ENCODE measurements at regions not wholly inside any gene's neighbourhood (a gene's known extent, or its start where the extent isn't known, plus 50 kb on each side); places are given as distances from the start of the nearest gene placed in this dataset.
"Not testable (repeated sequence)": the region's sequence is repeated elsewhere in the genome, so short reads cannot be mapped to it uniquely, and the experiment has no call there.

DNA sequence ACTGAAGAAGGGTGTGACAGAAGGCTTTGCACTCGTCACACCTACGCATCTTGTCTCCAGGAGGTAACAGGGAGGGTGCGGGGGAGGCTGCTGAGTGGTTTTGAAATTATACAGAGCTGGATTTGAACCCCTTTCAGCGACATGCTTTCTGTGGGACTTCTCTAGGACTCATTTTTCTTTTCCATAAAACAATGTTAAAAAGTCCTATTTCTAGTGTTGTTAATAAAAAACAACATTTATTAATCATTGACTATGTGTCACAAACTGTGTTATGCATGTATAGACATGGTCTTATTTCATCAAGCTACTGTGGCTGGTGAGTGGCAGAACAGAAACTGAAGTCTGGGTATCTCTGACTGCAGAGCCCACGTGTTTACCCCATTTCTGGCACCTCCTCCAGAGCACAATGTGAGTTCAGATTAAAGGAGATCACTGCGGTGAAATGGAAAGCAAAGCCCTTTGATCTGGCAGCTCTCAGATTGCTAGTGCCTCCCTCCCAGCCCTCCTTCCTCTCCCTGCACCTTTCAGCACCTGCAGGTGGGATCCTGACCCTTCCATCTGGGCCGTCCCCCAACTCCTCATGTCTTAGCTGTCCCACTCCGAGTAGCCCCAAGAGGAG is 315.5 kb upstream of the MYT1L start:
- ChIA-PET POLR2A (interaction anchor here (0.6 to 2.4 kb wide), 7 partner anchors 9 to 109 kb away, joined by 3 to 35 read pairs (median 3); no protein-coding TSS in a partner anchor), CTCF (no interaction called here)
- DNase-seq (peak in 13 of 14 experiments; percentile 8 to 80 (median 46)), ATAC-seq (ENCODE audit: poor library complexity) (peak; percentile 91)
- Histone ChIP-seq H3K27ac (ENCODE audit: low read depth in 1 of 2, low read length in 2 of 2) (peak overlapping the region in 1 of 2 donors; percentile 50), H3K4me3 (ENCODE audit: low read length) (peak overlapping the region; percentile 22), H3K36me3 (ENCODE audit: insufficient read depth, low read length) (no peaks in the 10 kb centered on the region), H3K9me3 (ENCODE audit: control insufficient read depth in 1 of 2, insufficient read depth in 1 of 2, low read length in 2 of 2) (peaks cover 0 to 5% of the 10 kb centered on the region in 2 experiments), H3K27me3 (ENCODE audit: control insufficient read depth in 1 of 2, insufficient read depth in 2 of 2, low read length in 2 of 2) (no peaks in the 10 kb centered on the region), H3K4me1 (ENCODE audit: insufficient read depth, low read length) (peaks cover 32% of the 10 kb centered on the region)
- intact Hi-C loops (cut with DNase I, micrococcal nuclease), result loop anchor here (1.0 to 2.0 kb wide), 3 partner anchors 33 to 40 kb away; no protein-coding TSS in a partner anchor
- no peaks in the 10 kb centered on the region for H3K36me3 Mint-ChIP-seq (ENCODE audit: low read depth)
- H3K27ac Mint-ChIP-seq, result peak overlapping the region; percentile 99
- peaks cover 43% of the 10 kb centered on the region for H3K4me1 Mint-ChIP-seq (ENCODE audit: low read depth)
- H3K4me3 Mint-ChIP-seq, result peak overlapping the region; percentile 83
- TF ChIP-seq, protein P1, sequence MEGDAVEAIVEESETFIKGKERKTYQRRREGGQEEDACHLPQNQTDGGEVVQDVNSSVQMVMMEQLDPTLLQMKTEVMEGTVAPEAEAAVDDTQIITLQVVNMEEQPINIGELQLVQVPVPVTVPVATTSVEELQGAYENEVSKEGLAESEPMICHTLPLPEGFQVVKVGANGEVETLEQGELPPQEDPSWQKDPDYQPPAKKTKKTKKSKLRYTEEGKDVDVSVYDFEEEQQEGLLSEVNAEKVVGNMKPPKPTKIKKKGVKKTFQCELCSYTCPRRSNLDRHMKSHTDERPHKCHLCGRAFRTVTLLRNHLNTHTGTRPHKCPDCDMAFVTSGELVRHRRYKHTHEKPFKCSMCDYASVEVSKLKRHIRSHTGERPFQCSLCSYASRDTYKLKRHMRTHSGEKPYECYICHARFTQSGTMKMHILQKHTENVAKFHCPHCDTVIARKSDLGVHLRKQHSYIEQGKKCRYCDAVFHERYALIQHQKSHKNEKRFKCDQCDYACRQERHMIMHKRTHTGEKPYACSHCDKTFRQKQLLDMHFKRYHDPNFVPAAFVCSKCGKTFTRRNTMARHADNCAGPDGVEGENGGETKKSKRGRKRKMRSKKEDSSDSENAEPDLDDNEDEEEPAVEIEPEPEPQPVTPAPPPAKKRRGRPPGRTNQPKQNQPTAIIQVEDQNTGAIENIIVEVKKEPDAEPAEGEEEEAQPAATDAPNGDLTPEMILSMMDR (IDR thresholded peaks at IDR 0.05), result no peak
- no peaks in the 10 kb centered on the region for H3K9me3 Mint-ChIP-seq
- no peaks in the 10 kb centered on the region for H3K27me3 Mint-ChIP-seq

DNA sequence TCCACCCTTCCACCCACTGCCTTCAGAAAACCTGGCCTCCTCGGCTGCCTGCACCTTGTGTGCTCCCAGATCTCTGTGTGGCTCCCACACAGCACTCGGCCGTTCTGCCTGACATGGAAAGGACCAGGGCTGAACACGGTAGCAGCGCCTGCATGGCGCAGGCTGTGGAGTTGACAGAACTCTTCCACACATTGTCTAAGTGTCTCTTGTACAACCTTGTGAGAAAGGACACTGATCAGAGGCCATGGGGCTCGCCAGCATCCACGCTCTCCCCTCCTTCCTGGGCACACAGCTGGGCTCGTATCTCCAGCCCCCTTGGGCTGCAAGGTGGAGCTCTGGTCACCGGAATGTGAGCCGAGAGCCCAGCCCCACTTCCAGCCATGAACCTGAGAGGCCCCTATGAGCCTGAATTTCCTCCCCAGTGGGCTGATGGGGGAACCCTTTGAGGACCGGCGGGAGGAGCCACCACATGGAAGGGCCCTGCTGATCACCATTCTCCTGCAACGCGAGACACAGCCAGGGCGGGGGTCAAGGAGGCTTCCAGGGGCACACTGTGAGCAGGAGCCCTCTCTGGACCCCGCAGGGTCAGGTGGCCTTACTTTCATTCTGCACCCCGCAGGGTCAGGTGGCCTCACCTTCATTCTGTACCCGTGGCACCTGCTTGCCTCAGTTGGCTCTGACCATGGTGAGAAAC is 314.2 kb upstream of the MYT1L start:
- H3K27ac ChIP-seq (ENCODE audit: low read depth in 1 of 2, low read length in 2 of 2), result peak overlapping the region; percentile 50 to 61
- no peak overlapping the region for H3K4me3 Mint-ChIP-seq
- ATAC-seq (ENCODE audit: poor library complexity) (no peak), DNase-seq (peak in 1 of 14 experiments; percentile 5)
- ChIA-PET CTCF (no interaction called here), POLR2A (interaction anchor here (2.4 kb wide), 1 partner anchor 31 kb away, joined by 35 read pairs; no protein-coding TSS in a partner anchor)
- H3K4me3 ChIP-seq (ENCODE audit: low read length), result no peak overlapping the region
- no peaks in the 10 kb centered on the region for H3K27me3 ChIP-seq (ENCODE audit: control insufficient read depth in 1 of 2, insufficient read depth in 2 of 2, low read length in 2 of 2)
- H3K27me3 Mint-ChIP-seq, result no peaks in the 10 kb centered on the region
- peaks cover 47% of the 10 kb centered on the region for H3K4me1 Mint-ChIP-seq (ENCODE audit: low read depth)
- peaks cover 0 to 5% of the 10 kb centered on the region in 2 experiments for H3K9me3 ChIP-seq (ENCODE audit: control insufficient read depth in 1 of 2, insufficient read depth in 1 of 2, low read length in 2 of 2)
- peaks cover 32% of the 10 kb centered on the region for H3K4me1 ChIP-seq (ENCODE audit: insufficient read depth, low read length)
- H3K9me3 Mint-ChIP-seq, result no peaks in the 10 kb centered on the region
- H3K36me3 ChIP-seq (ENCODE audit: insufficient read depth, low read length), result no peaks in the 10 kb centered on the region
- H3K27ac Mint-ChIP-seq, result peak overlapping the region; percentile 99
- H3K36me3 Mint-ChIP-seq (ENCODE audit: low read depth), result no peaks in the 10 kb centered on the region
- TF ChIP-seq, protein P1 (IDR thresholded peaks at IDR 0.05), result no peak
- intact Hi-C loops (cut with DNase I, micrococcal nuclease), result no loop called here

DNA sequence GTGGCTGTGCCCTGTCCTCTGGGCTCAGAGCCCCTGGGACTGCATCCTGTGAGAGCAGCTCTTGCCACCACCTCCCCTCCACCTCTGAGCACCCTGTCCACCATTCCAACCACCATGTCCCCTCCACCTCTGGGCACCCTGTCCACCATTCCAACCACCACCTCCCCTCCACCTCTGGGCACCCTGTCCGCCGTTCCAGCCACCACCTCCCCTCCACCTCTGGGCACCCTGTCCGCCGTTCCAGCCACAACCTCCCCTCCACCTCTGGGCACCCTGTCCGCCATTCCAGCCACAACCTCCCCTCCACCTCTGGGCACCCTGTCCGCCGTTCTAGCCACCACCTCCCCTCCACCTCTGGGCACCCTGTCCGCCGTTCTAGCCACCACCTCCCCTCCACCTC is 313.7 kb upstream of the MYT1L start:
- H3K9me3 ChIP-seq (ENCODE audit: control insufficient read depth in 1 of 2, insufficient read depth in 1 of 2, low read length in 2 of 2); POLR2A ChIA-PET; ATAC-seq (ENCODE audit: poor library complexity); H3K36me3 Mint-ChIP-seq (ENCODE audit: low read depth); intact Hi-C loops (cut with DNase I, micrococcal nuclease); H3K27me3 ChIP-seq (ENCODE audit: control insufficient read depth in 1 of 2, insufficient read depth in 2 of 2, low read length in 2 of 2); H3K27me3 Mint-ChIP-seq; H3K9me3 Mint-ChIP-seq; CTCF ChIA-PET; H3K4me3 Mint-ChIP-seq; DNase-seq; H3K36me3 ChIP-seq (ENCODE audit: insufficient read depth, low read length); H3K4me3 ChIP-seq (ENCODE audit: low read length): not testable (repeated sequence)
- peak overlapping the region in 1 of 2 donors; percentile 50 for H3K27ac ChIP-seq (ENCODE audit: low read depth in 1 of 2, low read length in 2 of 2)
- Mint-ChIP-seq H3K4me1 (ENCODE audit: low read depth) (peaks cover 47% of the 10 kb centered on the region), H3K27ac (peak overlapping the region; percentile 99)
- peaks cover 32% of the 10 kb centered on the region for H3K4me1 ChIP-seq (ENCODE audit: insufficient read depth, low read length)

Measured in CD4-positive, alpha-beta T cell (primary cell).